OCI-LY3 (cell line): ENCODE measurements at regions not wholly inside any gene's neighbourhood (a gene's known extent, or its start where the extent isn't known, plus 50 kb on each side); places are given as distances from the start of the nearest gene placed in this dataset.
"Not testable (repeated sequence)": the region's sequence is repeated elsewhere in the genome, so short reads cannot be mapped to it uniquely, and the experiment has no call there.

ENCODE experiments used
- H2AFZ ChIP-seq: fragments of 200-600, 300-600 bp; shearing (Covaris generic); 2 replicates; pipeline ENCODE4 v1.6.0; 2014; ENCODE audit warnings: antibody characterized with exemption, low read depth, low read length
- H3K27ac ChIP-seq: fragments of 200-600, 300-600 bp; sonication (generic); 2 replicates; pipeline ENCODE4 v1.5.1; 2014; ENCODE audit warnings: mild to moderate bottlenecking, low read length, moderate library complexity, mixed read lengths
- H3K27me3 ChIP-seq: fragments of 200-600, 300-600 bp; sonication (generic); 2 replicates; pipeline ENCODE4 v1.6.1; 2014; ENCODE audit warnings: low read depth, low read length, mixed read lengths
- H3K36me3 ChIP-seq: fragments of 200-600, 300-600 bp; sonication (generic); replicated peaks from 2 replicates; pipeline ENCODE3; 2014; ENCODE audit warnings: low read depth, low read length, mixed read lengths
- H3K4me1 ChIP-seq: fragments of 300-600, 200-600 bp; sonication (generic); 2 replicates; pipeline ENCODE4 v1.6.1; 2014; ENCODE audit warnings: low read length, mixed read lengths
- H3K4me2 ChIP-seq: fragments of 200-600, 300-600 bp; sonication (generic); 2 replicates; pipeline ENCODE4 v1.6.1; 2014; ENCODE audit warnings: low read length, mixed read lengths
- H3K4me3 ChIP-seq: fragments of 300-600, 200-600 bp; sonication (generic); 2 replicates; pipeline ENCODE4 v1.5.1; 2014; ENCODE audit warnings: antibody characterized with exemption, mild to moderate bottlenecking, low read length, moderate library complexity
- H3K79me2 ChIP-seq: fragments of 300-600, 200-600 bp; shearing (Covaris generic); 2 replicates; pipeline ENCODE4 v1.6.1; 2014; ENCODE audit warnings: mild to moderate bottlenecking, low read length, mixed read lengths
- H3K9ac ChIP-seq: fragments of 300-600, 200-600 bp; shearing (Covaris generic); 2 replicates; pipeline ENCODE4 v1.6.0; 2014; ENCODE audit warnings: mild to moderate bottlenecking, low read length, moderate library complexity
- H3K9me3 ChIP-seq: fragments of 200-600, 300-600 bp; shearing (Covaris generic); 2 replicates; pipeline ENCODE4 v1.6.1; 2014; ENCODE audit warnings: low read length, mixed read lengths; ENCODE audit not compliant: insufficient read depth
- H4K20me1 ChIP-seq: fragments of 200-600, 300-600 bp; sonication (generic); 2 replicates; pipeline ENCODE4 v1.6.1; 2016; ENCODE audit warnings: low read length, mixed read lengths; ENCODE audit not compliant: insufficient read depth
- EZH2phosphoT487 ChIP-seq: fragments of 200-600 bp; shearing (Covaris generic); IDR thresholded peaks from 2 replicates; pipeline ENCODE4 v1.6.1; 2018; ENCODE audit warnings: antibody characterized with exemption, mixed run types, low read depth
- TF ChIP-seq, protein P1 (sequence below): fragments of 200-600, 300-600 bp; sonication (generic); IDR thresholded peaks from 2 replicates; pipeline ENCODE4 v1.5.1; 2014; ENCODE audit warnings: antibody characterized with exemption, low read length, low read depth

DNA sequence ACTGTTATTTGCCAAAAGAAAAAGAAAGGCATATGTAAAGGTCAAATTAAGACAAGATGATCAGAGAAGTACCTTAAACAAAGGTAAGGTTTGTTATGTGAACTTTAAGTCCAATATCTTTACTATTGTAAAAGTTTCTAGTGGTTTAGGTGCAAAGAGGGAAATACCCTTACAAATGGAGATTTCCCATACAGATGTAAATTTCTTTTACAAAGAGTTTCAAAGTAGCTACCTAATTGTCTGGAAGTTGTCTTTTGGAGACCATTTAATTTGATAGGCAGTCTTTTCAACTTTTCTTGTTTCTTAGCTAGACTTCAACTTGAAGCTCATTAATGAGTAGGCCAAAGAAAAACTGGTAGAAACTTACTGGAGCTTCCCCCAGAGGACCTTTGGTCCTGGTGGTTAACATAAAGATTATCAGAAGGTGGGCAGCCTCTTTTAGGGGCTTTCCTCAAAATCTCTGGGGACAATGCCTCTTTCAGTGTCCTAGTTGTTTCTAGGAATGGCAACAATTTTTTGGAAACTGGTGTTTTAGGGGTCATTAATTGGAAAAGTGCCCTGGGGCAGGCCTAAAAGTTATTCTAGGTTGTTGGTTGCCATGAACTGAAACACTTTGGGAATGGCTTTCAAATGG lies 297.3 kb downstream of the GUCY2F start:
- Histone ChIP-seq H3K79me2 (no peaks in the 10 kb centered on the region), H4K20me1 (no peaks in the 10 kb centered on the region), H3K4me2 (no peak overlapping the region), H3K9me3 (no peaks in the 10 kb centered on the region), H3K4me1 (peaks cover 31% of the 10 kb centered on the region), H3K4me3 (no peak overlapping the region), H3K27me3 (no peaks in the 10 kb centered on the region), H2AFZ (no peak overlapping the region), H3K27ac (no peak overlapping the region), H3K9ac (no peak overlapping the region), H3K36me3 (no peaks in the 10 kb centered on the region)
- TF ChIP-seq EZH2phosphoT487 = no peak
- TF ChIP-seq, protein P1, sequence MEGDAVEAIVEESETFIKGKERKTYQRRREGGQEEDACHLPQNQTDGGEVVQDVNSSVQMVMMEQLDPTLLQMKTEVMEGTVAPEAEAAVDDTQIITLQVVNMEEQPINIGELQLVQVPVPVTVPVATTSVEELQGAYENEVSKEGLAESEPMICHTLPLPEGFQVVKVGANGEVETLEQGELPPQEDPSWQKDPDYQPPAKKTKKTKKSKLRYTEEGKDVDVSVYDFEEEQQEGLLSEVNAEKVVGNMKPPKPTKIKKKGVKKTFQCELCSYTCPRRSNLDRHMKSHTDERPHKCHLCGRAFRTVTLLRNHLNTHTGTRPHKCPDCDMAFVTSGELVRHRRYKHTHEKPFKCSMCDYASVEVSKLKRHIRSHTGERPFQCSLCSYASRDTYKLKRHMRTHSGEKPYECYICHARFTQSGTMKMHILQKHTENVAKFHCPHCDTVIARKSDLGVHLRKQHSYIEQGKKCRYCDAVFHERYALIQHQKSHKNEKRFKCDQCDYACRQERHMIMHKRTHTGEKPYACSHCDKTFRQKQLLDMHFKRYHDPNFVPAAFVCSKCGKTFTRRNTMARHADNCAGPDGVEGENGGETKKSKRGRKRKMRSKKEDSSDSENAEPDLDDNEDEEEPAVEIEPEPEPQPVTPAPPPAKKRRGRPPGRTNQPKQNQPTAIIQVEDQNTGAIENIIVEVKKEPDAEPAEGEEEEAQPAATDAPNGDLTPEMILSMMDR = no peak

DNA sequence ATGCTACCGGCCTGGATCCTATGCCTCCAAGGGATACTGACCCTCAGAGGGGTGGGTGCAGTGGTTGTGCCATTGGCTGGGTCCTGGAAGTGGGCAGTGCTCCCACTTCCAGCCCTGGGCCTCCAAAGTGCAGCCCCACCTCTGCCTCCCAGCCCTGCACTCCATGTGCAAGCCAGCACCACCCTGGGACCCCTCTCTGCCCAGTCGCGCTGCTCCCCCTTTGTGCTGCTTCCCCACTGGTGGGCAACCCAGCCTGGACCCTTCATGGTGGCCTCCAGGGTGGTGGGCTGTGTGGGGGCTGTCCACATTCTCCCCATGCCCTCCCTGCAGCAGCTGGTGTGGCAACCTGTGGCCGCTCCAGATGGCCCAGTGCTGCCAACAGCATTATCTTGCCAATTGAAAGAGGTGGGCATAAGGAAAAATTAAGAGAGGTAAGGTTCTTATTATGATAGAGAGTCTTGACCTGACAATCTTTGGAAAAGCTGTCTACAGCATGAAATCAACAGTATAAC lies 309.7 kb downstream of the GUCY2F start:
- Histone ChIP-seq H4K20me1 (no peaks in the 10 kb centered on the region), H3K36me3 (no peaks in the 10 kb centered on the region), H3K9me3 (no peaks in the 10 kb centered on the region), H3K4me2 (no peak overlapping the region), H3K79me2 (no peaks in the 10 kb centered on the region), H2AFZ (no peak overlapping the region), H3K9ac (no peak overlapping the region), H3K27ac (no peak overlapping the region), H3K27me3 (no peaks in the 10 kb centered on the region), H3K4me1 (no peaks in the 10 kb centered on the region), H3K4me3 (no peak overlapping the region)
- no peak for TF ChIP-seq EZH2phosphoT487
- TF ChIP-seq, protein P1 = no peak

DNA sequence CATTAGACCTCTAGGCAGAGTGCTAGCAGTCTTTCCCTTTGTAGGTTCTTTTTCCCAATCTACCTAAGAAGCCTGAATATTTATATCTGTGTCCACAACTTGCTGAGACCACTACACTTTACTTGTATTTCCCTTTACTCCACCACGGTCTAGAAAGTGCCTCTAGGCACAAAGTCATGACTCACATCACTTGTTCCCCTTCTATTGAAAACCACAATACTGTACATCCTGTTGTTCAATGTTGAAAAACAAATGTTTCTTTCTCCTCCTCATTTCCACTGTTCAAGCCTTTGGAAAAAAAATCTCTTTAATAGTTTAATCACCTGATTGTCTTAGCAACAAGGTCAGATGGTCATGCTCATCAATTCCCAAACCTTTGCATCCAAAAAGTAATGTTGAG lies 326.7 kb downstream of the GUCY2F start:
- H3K79me2 ChIP-seq = no peaks in the 10 kb centered on the region
- no peaks in the 10 kb centered on the region for H3K4me1 ChIP-seq
- no peaks in the 10 kb centered on the region for H3K9me3 ChIP-seq
- no peak overlapping the region for H3K9ac ChIP-seq
- H3K27ac ChIP-seq = no peak overlapping the region
- no peaks in the 10 kb centered on the region for H3K36me3 ChIP-seq
- H4K20me1 ChIP-seq = no peaks in the 10 kb centered on the region
- no peaks in the 10 kb centered on the region for H3K27me3 ChIP-seq
- TF ChIP-seq, protein P1 = no peak
- no peak for TF ChIP-seq EZH2phosphoT487
- H3K4me3 ChIP-seq = no peak overlapping the region
- no peak overlapping the region for H3K4me2 ChIP-seq
- no peak overlapping the region for H2AFZ ChIP-seq

DNA sequence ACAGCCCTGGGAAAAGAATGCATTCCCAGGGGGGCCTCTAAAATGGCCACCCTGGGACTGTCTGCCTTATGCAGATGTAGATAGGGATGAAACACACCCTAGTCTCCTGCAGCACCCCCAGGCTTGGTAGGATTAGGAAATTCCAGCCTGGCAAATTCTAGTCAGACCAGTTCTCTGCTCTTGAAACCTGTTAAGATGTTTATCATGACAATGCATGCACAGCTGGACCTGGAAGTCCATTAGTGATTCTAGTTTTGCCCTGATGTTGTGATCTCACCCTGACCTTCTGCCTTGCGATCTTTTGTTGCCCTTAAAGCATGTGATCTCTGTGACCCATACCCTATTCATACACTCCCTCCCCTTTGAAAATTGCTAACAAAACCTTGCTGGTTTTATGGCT lies 337.7 kb downstream of the GUCY2F start:
- not testable (repeated sequence) for H3K4me1 ChIP-seq, H3K9me3 ChIP-seq, H3K27ac ChIP-seq, H3K36me3 ChIP-seq, H3K4me2 ChIP-seq, H4K20me1 ChIP-seq, H2AFZ ChIP-seq, H3K27me3 ChIP-seq, H3K79me2 ChIP-seq, H3K9ac ChIP-seq, H3K4me3 ChIP-seq
